Panc1 (cell line): ENCODE measurements at regions not wholly inside any gene's neighbourhood (a gene's known extent, or its start where the extent isn't known, plus 50 kb on each side); places are given as distances from the start of the nearest gene placed in this dataset.

Experiments
- ATAC-seq: fragments of 200-7000 bp; cut with Tn5 transposase; 2 replicates; pipeline ENCODE4 v1.9.1; 2020; ENCODE audit warnings: mild to moderate bottlenecking, moderate library complexity
- BruUV-seq: library from RNA; stranded (reverse); fragments of 400-500 nt; replicated peaks from 2 replicates; lab custom pipeline; 2021; lab: Mats Ljungman, UMichigan
- CTCF ChIA-PET: fragments of 300-600 bp; sonication (Branson Sonifier 250); formaldehyde crosslinking; loops from one replicate; lab custom pipeline; 2022; ENCODE audit warnings: antibody characterized with exemption; lab: Charles Lee
- POLR2A ChIA-PET: fragments of 300-600 bp; sonication (Branson Sonifier 250); formaldehyde crosslinking; loops from one replicate; lab custom pipeline; 2022; ENCODE audit warnings: antibody characterized with exemption; lab: Charles Lee
- DNase-seq: peaks from one replicate; pipeline ENCODE4 v3.0.0-alpha.2; 2010; ENCODE audit warnings: low read depth, low spot score
- H3K27ac ChIP-seq: 2 replicates; pipeline ENCODE4 v1.5.1; 2011; ENCODE audit warnings: mild to moderate bottlenecking, low read length, inconsistent platforms
- H3K27me3 ChIP-seq: fragments of 200-500 bp; sonication (Bioruptor generic); 2 replicates; pipeline ENCODE4 v1.6.0; 2014; ENCODE audit warnings: low read length, inconsistent platforms; ENCODE audit not compliant: control insufficient read depth, insufficient read depth
- H3K36me3 ChIP-seq: fragments of 200-500 bp; sonication (Bioruptor generic); 2 replicates; pipeline ENCODE4 v1.5.1; 2014; ENCODE audit warnings: inconsistent platforms, mild to moderate bottlenecking, low read length, moderate library complexity; ENCODE audit not compliant: control insufficient read depth, insufficient read depth
- H3K4me1 ChIP-seq: 2 replicates; pipeline ENCODE4 v1.5.1; 2011; ENCODE audit warnings: inconsistent platforms, mild to moderate bottlenecking, low read length, moderate library complexity; ENCODE audit not compliant: control insufficient read depth, insufficient read depth
- H3K4me3 ChIP-seq, 2 experiments: 2 replicates each; pipeline ENCODE4 v1.5.1; 2011 to 2012; ENCODE audit warnings: low read depth in 2 of 2, low read length in 2 of 2, mild to moderate bottlenecking in 2 of 2, inconsistent platforms in 1 of 2, moderate library complexity in 1 of 2
- H3K9me3 ChIP-seq: fragments of 200-500 bp; sonication (Bioruptor generic); 2 replicates; pipeline ENCODE4 v1.5.1; 2014; ENCODE audit warnings: low read depth, mild to moderate bottlenecking, inconsistent platforms, low read length, moderate library complexity; ENCODE audit not compliant: control insufficient read depth, insufficient read depth
- CTCF ChIP-seq: fragments of 450-650 bp; IDR thresholded peaks from 2 replicates; pipeline ENCODE4 v1.5.1; 2017; ENCODE audit warnings: mild to moderate bottlenecking
- POLR2AphosphoS5 ChIP-seq: IDR thresholded peaks from 2 replicates; pipeline ENCODE4 v1.6.1; 2012; ENCODE audit warnings: mild to moderate bottlenecking, low read depth, low read length, moderate library complexity
- SIN3A ChIP-seq: IDR thresholded peaks from 2 replicates; pipeline ENCODE4 v1.6.1; 2012; ENCODE audit warnings: low read depth, mild to moderate bottlenecking, low read length, moderate library complexity, borderline replicate concordance; ENCODE audit not compliant: insufficient read depth
- TCF7L2 ChIP-seq: IDR thresholded peaks from 2 replicates; pipeline ENCODE4 v1.6.1; 2011; ENCODE audit warnings: mild to moderate bottlenecking, low read depth, low read length, inconsistent platforms
- in situ Hi-C: cut with HindIII; loops from 2 replicates; pipeline ENCODE4 v1.10.0; 2016; ENCODE audit warnings: low sequenced_read_pairs, low pct_unique_long_range_greater_than_20kb
- intact Hi-C: fragments of 100-400 bp; cut with micrococcal nuclease; formaldehyde crosslinking; loops from one replicate; pipeline ENCODE4 v1.10.0; 2022; ENCODE audit not compliant: unreplicated experiment
- TF ChIP-seq, protein P1 (sequence below), 2 experiments: IDR thresholded peaks; 2 replicates each; pipeline ENCODE4 v1.6.1; 2011 to 2012; ENCODE audit warnings: low read depth in 2 of 2, control low read depth in 1 of 2, low read length in 1 of 2, mild to moderate bottlenecking in 1 of 2, moderate library complexity in 1 of 2; ENCODE audit not compliant: insufficient read depth in 1 of 2

DNA sequence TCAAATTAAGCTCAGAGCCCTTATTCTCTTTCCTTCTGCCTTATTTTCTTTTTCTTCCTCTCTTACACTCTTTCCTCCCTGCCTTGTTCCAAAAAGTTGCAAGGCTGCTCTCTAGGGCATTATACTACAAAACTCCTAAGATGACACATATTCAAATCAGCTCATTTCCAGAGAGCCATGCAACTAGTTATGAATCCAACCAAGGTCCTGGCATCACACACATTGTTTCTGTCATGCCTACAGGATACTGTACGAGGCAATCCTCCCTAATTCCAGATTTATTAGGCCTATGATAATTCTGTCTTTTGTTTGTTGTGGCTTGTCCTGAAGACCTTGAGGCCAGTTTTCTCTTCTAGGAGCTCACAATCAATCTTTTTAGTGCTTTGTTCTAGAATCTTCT lies 87.0 kb upstream of the TBCA start:
- CTCF ChIA-PET = no interaction called here
- in situ Hi-C loops = no loop called here

GRCh38 chr5:77861576-77861975 lies 85.4 kb upstream of the TBCA start:
- Histone ChIP-seq H3K27ac (no peak overlapping the region), H3K36me3 (no peaks in the 10 kb centered on the region), H3K9me3 (no peaks in the 10 kb centered on the region), H3K4me1 (no peaks in the 10 kb centered on the region), H3K4me3 (no peak overlapping the region), H3K27me3 (peaks cover 5% of the 10 kb centered on the region; the same call in 1 of the 2 replicates)
- no TSS peak for BruUV-seq
- ChIA-PET POLR2A (no interaction called here), CTCF (no interaction called here)
- DNase-seq (no peak), ATAC-seq (no peak)
- in situ Hi-C loops = no loop called here
- intact Hi-C loops = no loop called here
- TF ChIP-seq CTCF = no peak
- no peak for TF ChIP-seq SIN3A
- TF ChIP-seq TCF7L2 = no peak
- TF ChIP-seq POLR2AphosphoS5 = no peak
- TF ChIP-seq, protein P1, sequence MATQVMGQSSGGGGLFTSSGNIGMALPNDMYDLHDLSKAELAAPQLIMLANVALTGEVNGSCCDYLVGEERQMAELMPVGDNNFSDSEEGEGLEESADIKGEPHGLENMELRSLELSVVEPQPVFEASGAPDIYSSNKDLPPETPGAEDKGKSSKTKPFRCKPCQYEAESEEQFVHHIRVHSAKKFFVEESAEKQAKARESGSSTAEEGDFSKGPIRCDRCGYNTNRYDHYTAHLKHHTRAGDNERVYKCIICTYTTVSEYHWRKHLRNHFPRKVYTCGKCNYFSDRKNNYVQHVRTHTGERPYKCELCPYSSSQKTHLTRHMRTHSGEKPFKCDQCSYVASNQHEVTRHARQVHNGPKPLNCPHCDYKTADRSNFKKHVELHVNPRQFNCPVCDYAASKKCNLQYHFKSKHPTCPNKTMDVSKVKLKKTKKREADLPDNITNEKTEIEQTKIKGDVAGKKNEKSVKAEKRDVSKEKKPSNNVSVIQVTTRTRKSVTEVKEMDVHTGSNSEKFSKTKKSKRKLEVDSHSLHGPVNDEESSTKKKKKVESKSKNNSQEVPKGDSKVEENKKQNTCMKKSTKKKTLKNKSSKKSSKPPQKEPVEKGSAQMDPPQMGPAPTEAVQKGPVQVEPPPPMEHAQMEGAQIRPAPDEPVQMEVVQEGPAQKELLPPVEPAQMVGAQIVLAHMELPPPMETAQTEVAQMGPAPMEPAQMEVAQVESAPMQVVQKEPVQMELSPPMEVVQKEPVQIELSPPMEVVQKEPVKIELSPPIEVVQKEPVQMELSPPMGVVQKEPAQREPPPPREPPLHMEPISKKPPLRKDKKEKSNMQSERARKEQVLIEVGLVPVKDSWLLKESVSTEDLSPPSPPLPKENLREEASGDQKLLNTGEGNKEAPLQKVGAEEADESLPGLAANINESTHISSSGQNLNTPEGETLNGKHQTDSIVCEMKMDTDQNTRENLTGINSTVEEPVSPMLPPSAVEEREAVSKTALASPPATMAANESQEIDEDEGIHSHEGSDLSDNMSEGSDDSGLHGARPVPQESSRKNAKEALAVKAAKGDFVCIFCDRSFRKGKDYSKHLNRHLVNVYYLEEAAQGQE (IDR thresholded peaks at IDR 0.05; ENCODE audit: insufficient read depth in 1 of 2, low read depth in 2 of 2, low read length in 1 of 2) = no peak

More for the DNA sequence above, 87.0 kb upstream of the TBCA start:
- Histone ChIP-seq H3K9me3 (no peaks in the 10 kb centered on the region), H3K36me3 (no peaks in the 10 kb centered on the region), H3K27me3 (peaks cover 5% of the 10 kb centered on the region; the same call in 1 of the 2 replicates), H3K4me3 (no peak overlapping the region), H3K27ac (no peak overlapping the region), H3K4me1 (no peaks in the 10 kb centered on the region)
- DNase-seq (no peak), ATAC-seq (no peak)
- no TSS peak for BruUV-seq
- TF ChIP-seq, protein P1 (IDR thresholded peaks at IDR 0.05; ENCODE audit: insufficient read depth in 1 of 2, low read depth in 2 of 2, low read length in 1 of 2) = no peak
- TF ChIP-seq POLR2AphosphoS5 = no peak
- no peak for TF ChIP-seq SIN3A
- no peak for TF ChIP-seq CTCF
- TF ChIP-seq TCF7L2 = no peak
- POLR2A ChIA-PET = no interaction called here
- intact Hi-C loops = no loop called here
